Endothelial cell of umbilical vein (primary cell): ENCODE measurements at regions not wholly inside any gene's neighbourhood (a gene's known extent, or its start where the extent isn't known, plus 50 kb on each side); places are given as distances from the start of the nearest gene placed in this dataset.
"Not testable (repeated sequence)": the region's sequence is repeated elsewhere in the genome, so short reads cannot be mapped to it uniquely, and the experiment has no call there.

Source experiments
- BruUV-seq: library from RNA; stranded (reverse); fragments of 400-500 nt; replicated peaks from 2 replicates; lab custom pipeline; 2021; lab: Mats Ljungman, UMichigan
- CTCF ChIA-PET: fragments of 300-600, 350-600 bp; sonication (Branson Sonifier 250); formaldehyde crosslinking; loops from one replicate; lab custom pipeline; 2021; ENCODE audit warnings: antibody characterized with exemption, inconsistent platforms; lab: Charles Lee
- POLR2A ChIA-PET: fragments of 300-600, 350-600 bp; sonication (Branson Sonifier 250); formaldehyde crosslinking; loops from one replicate; lab custom pipeline; 2021; ENCODE audit warnings: antibody characterized with exemption, inconsistent platforms; lab: Charles Lee
- DNase-seq: peaks from one replicate; pipeline ENCODE4 v3.0.0-alpha.2; 2011; ENCODE audit warnings: low read depth, low spot score
- FAIRE-seq: peaks from 2 replicates; lab custom pipeline; 2011; peaks lifted over from hg19 to GRCh38; lab: Jason Lieb, UNC
- H2AFZ ChIP-seq: 2 replicates; pipeline ENCODE4 v1.6.0; 2012; ENCODE audit warnings: low read depth, low read length, control low read depth, inconsistent platforms
- H3K27ac ChIP-seq: 2 replicates; pipeline ENCODE4 v1.5.1; 2011; ENCODE audit warnings: low read depth, mild to moderate bottlenecking, control low read depth, low read length, moderate library complexity; ENCODE audit not compliant: insufficient read depth
- H3K27me3 ChIP-seq, 2 experiments: 2 replicates each; pipeline versions ENCODE4 v1.6.0 to v1.6.1; 2011; ENCODE audit warnings: low read length in 2 of 2, mixed read lengths in 1 of 2; ENCODE audit not compliant: control insufficient read depth in 2 of 2, insufficient read depth in 2 of 2
- H3K36me3 ChIP-seq, 2 experiments: 2 replicates in 1 of 2; 3 replicates in 1 of 2; pipeline ENCODE4 v1.5.1; 2011; ENCODE audit warnings: low read length in 2 of 2, mild to moderate bottlenecking in 1 of 2, moderate library complexity in 1 of 2; ENCODE audit not compliant: control insufficient read depth in 2 of 2, insufficient read depth in 2 of 2; ENCODE audit errors: extremely low read depth in 1 of 2
- H3K4me1 ChIP-seq: 3 replicates; pipeline ENCODE4 v1.5.1; 2011; ENCODE audit warnings: mild to moderate bottlenecking, low read length; ENCODE audit not compliant: control insufficient read depth, insufficient read depth; ENCODE audit errors: extremely low read depth
- H3K4me2 ChIP-seq: 2 replicates; pipeline ENCODE4 v1.6.1; 2011; ENCODE audit warnings: low read length, control low read depth, mixed read lengths; ENCODE audit not compliant: insufficient read depth
- H3K4me3 ChIP-seq, 3 experiments: fragments of 200-600 bp in 1 of 3; sonication (generic), shearing (Covaris generic) in 1 of 3; replicated peaks in 1 of 3; 2 replicates each; pipeline ENCODE4 v1.5.1; 2011 to 2016; ENCODE audit warnings: control low read depth in 3 of 3, low read length in 3 of 3, mild to moderate bottlenecking in 2 of 3, inconsistent platforms in 1 of 3, low read depth in 1 of 3, moderate library complexity in 1 of 3; ENCODE audit not compliant: insufficient read depth in 1 of 3
- H3K79me2 ChIP-seq: 2 replicates; pipeline ENCODE4 v1.6.0; 2012; ENCODE audit warnings: low read length, inconsistent platforms; ENCODE audit not compliant: control insufficient read depth, insufficient read depth
- H3K9ac ChIP-seq: replicated peaks from 2 replicates; pipeline ENCODE3; 2011; ENCODE audit warnings: low read length, control low read depth; ENCODE audit not compliant: insufficient read depth; ENCODE audit errors: extremely low read depth
- H3K9me1 ChIP-seq: replicated peaks from 3 replicates; pipeline ENCODE4 v1.6.0; 2011; ENCODE audit warnings: mild to moderate bottlenecking, low read length; ENCODE audit not compliant: control insufficient read depth, insufficient read depth; ENCODE audit errors: extremely low read depth
- H3K9me3 ChIP-seq: replicated peaks from 2 replicates; pipeline ENCODE4 v1.5.1; 2012; ENCODE audit warnings: low read length, inconsistent platforms; ENCODE audit not compliant: control insufficient read depth, insufficient read depth
- H4K20me1 ChIP-seq: replicated peaks from 2 replicates; pipeline ENCODE3; 2011; ENCODE audit warnings: mild to moderate bottlenecking, low read length; ENCODE audit not compliant: control insufficient read depth, insufficient read depth; ENCODE audit errors: extremely low read depth
- EZH2 ChIP-seq: IDR thresholded peaks from 2 replicates; pipeline ENCODE4 v1.6.1; 2012; ENCODE audit warnings: borderline replicate concordance, low read depth, mild to moderate bottlenecking, moderate library complexity, low read length, inconsistent platforms; ENCODE audit not compliant: severe bottlenecking
- FOS ChIP-seq: IDR thresholded peaks from 2 replicates; pipeline ENCODE4 v1.6.1; 2011; ENCODE audit warnings: mild to moderate bottlenecking, low read length, moderate library complexity, borderline replicate concordance; ENCODE audit not compliant: insufficient read depth
- GATA2 ChIP-seq: IDR thresholded peaks from 2 replicates; pipeline ENCODE4 v1.7.0; 2011; ENCODE audit warnings: low read depth, mild to moderate bottlenecking, moderate library complexity, mixed read lengths, low read length; ENCODE audit not compliant: insufficient read length, insufficient read depth
- JUN ChIP-seq: IDR thresholded peaks from 2 replicates; pipeline ENCODE4 v1.6.1; 2011; ENCODE audit warnings: borderline replicate concordance, low read depth; ENCODE audit not compliant: insufficient read length, insufficient read depth
- MYC ChIP-seq: IDR thresholded peaks from one replicate; pipeline ENCODE4 v1.6.1; 2011; ENCODE audit warnings: mild to moderate bottlenecking, low read depth, low read length
- POLR2A ChIP-seq: IDR thresholded peaks from 2 replicates; pipeline ENCODE4 v1.6.1; 2012; ENCODE audit warnings: low read depth, mild to moderate bottlenecking, control low read depth, low read length
- POLR2AphosphoS5 ChIP-seq: IDR thresholded peaks from 2 replicates; pipeline ENCODE4 v1.6.1; 2012; ENCODE audit warnings: low read depth, mild to moderate bottlenecking, control low read depth, low read length, moderate library complexity; ENCODE audit not compliant: insufficient read depth
- dilution Hi-C: fragments of 300-500 bp; cut with MboI; formaldehyde crosslinking; loops from one replicate; pipeline ENCODE4 v1.15.0; 2019; ENCODE audit warnings: low sequenced_read_pairs; ENCODE audit not compliant: extremely low pct_ligation_motif_present
- intact Hi-C: fragments of 100-400 bp; cut with micrococcal nuclease; formaldehyde crosslinking; loops from one replicate; pipeline ENCODE4 v1.10.0; 2022
- TF ChIP-seq, protein P1 (sequence below): IDR thresholded peaks from 2 replicates; pipeline ENCODE4 v1.6.1; 2011; ENCODE audit not compliant: insufficient read depth, insufficient read length
- TF ChIP-seq, protein P2 (sequence below), 2 donors: IDR thresholded peaks; 1 replicate in 1 of 2; 2 replicates in 1 of 2; pipeline ENCODE4 v1.5.1; 2011; ENCODE audit warnings: low read length in 2 of 2, mild to moderate bottlenecking in 2 of 2, moderate library complexity in 2 of 2, control low read depth in 1 of 2, inconsistent platforms in 1 of 2, low read depth in 1 of 2; ENCODE audit not compliant: insufficient read depth in 1 of 2; ENCODE audit errors: extremely low read depth in 1 of 2

DNA sequence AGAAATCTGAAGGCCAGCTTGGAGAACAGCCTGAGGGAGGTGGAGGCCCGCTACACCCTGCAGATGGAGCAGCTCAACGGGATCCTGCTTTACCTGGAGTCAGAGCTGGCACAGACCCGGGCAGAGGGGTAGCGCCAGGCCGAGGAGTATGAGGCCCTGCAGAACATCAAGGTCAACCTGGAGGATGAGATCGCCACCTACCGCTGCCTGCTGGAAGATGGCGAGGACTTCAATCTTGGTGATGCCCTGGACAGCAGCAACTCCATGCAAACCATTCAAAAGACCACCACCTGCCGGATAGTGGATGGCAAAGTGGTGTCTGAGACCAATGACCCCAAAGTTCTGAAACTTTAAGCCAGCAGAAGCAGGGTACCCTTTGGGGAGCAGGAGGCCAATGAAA is 318.4 kb downstream of the ZFHX3 start:
- not testable (repeated sequence) for FAIRE-seq
- intact Hi-C loops = loop anchor here (5.0 kb wide), 1 partner anchor 227 kb away; no protein-coding TSS in a partner anchor

DNA sequence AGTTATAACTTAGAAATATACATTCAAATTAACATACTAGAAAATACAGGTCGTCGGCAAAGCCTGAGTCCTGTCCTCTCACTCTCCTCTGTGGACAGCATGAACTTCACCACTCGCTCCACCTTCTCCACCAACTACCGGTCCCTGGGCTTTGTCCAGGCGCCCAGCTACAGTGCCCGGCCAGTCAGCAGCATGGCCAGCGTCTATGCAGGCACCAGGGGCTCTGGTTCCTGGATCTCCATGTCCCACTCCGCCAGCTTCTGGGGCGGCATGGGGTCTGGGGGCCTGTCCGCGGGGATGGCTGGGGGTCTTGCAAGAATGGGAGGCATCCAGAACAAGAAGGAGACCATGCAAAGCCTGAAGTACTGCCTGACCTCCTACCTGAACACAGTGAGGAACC is 319.4 kb downstream of the ZFHX3 start:
- no peaks in the 10 kb centered on the region for H3K9me3 ChIP-seq
- ChIA-PET POLR2A (no interaction called here), CTCF (no interaction called here)
- H3K4me2 ChIP-seq = no peak overlapping the region
- no peaks in the 10 kb centered on the region for H4K20me1 ChIP-seq
- no peaks in the 10 kb centered on the region for H3K36me3 ChIP-seq
- no peak for DNase-seq
- no peaks in the 10 kb centered on the region for H3K4me1 ChIP-seq
- H3K27ac ChIP-seq = no peak overlapping the region
- no peaks in the 10 kb centered on the region for H3K27me3 ChIP-seq
- no TSS peak for BruUV-seq
- no peak for FAIRE-seq
- no peak overlapping the region for H3K4me3 ChIP-seq
- TF ChIP-seq POLR2A (no peak), FOS (no peak), POLR2AphosphoS5 (no peak), JUN (no peak), MYC (no peak), EZH2 (no peak), GATA2 (no peak)
- TF ChIP-seq, protein P1, sequence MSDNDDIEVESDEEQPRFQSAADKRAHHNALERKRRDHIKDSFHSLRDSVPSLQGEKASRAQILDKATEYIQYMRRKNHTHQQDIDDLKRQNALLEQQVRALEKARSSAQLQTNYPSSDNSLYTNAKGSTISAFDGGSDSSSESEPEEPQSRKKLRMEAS = no peak
- TF ChIP-seq, protein P2, sequence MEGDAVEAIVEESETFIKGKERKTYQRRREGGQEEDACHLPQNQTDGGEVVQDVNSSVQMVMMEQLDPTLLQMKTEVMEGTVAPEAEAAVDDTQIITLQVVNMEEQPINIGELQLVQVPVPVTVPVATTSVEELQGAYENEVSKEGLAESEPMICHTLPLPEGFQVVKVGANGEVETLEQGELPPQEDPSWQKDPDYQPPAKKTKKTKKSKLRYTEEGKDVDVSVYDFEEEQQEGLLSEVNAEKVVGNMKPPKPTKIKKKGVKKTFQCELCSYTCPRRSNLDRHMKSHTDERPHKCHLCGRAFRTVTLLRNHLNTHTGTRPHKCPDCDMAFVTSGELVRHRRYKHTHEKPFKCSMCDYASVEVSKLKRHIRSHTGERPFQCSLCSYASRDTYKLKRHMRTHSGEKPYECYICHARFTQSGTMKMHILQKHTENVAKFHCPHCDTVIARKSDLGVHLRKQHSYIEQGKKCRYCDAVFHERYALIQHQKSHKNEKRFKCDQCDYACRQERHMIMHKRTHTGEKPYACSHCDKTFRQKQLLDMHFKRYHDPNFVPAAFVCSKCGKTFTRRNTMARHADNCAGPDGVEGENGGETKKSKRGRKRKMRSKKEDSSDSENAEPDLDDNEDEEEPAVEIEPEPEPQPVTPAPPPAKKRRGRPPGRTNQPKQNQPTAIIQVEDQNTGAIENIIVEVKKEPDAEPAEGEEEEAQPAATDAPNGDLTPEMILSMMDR (IDR thresholded peaks at IDR 0.05; ENCODE audit: extremely low read depth in 1 of 2, insufficient read depth in 1 of 2, low read depth in 1 of 2, low read length in 2 of 2) = no peak
- no peak overlapping the region for H3K9ac ChIP-seq
- H3K9me1 ChIP-seq = no peaks in the 10 kb centered on the region
- H2AFZ ChIP-seq = no peak overlapping the region
- H3K79me2 ChIP-seq = no peaks in the 10 kb centered on the region
- dilution Hi-C loops (no loop called here), intact Hi-C loops (loop anchor here (5.0 kb wide), 1 partner anchor 226 kb away; no protein-coding TSS in a partner anchor)

More for the DNA sequence above, 318.4 kb downstream of the ZFHX3 start:
- POLR2A ChIA-PET, H3K27me3 ChIP-seq, H3K27ac ChIP-seq, H4K20me1 ChIP-seq, H3K79me2 ChIP-seq, H3K4me3 ChIP-seq, H3K4me2 ChIP-seq, H3K9me1 ChIP-seq, dilution Hi-C loops, H3K9me3 ChIP-seq, BruUV-seq, DNase-seq, H3K36me3 ChIP-seq, CTCF ChIA-PET, H3K4me1 ChIP-seq, H3K9ac ChIP-seq, H2AFZ ChIP-seq: not testable (repeated sequence)
